PC-9 (cell line): ENCODE measurements at regions not wholly inside any gene's neighbourhood (a gene's known extent, or its start where the extent isn't known, plus 50 kb on each side); places are given as distances from the start of the nearest gene placed in this dataset.

ENCODE experiments used
- BruUV-seq: library from RNA; stranded (reverse); fragments of 400-500 nt; replicated peaks from 2 replicates; lab custom pipeline; 2021; lab: Mats Ljungman, UMichigan
- CTCF ChIA-PET: fragments of 300-600 bp; sonication (Branson Sonifier 250); formaldehyde crosslinking; loops from one replicate; lab custom pipeline; 2022; ENCODE audit warnings: antibody characterized with exemption; lab: Charles Lee
- POLR2A ChIA-PET: fragments of 300-600 bp; sonication (Branson Sonifier 250); formaldehyde crosslinking; loops from one replicate; lab custom pipeline; 2022; ENCODE audit warnings: antibody characterized with exemption; ENCODE audit not compliant: unreplicated experiment; lab: Charles Lee
- DNase-seq, 2 experiments: peaks; one replicate each; pipeline versions ENCODE4 v3.0.0 to v3.0.0-alpha.2; 2015 to 2022; ENCODE audit warnings: mixed read lengths in 1 of 2
- H2AFZ ChIP-seq: fragments of 200-600 bp; sonication (generic); 2 replicates; pipeline ENCODE4 v1.8.1; 2017; ENCODE audit warnings: antibody characterized with exemption
- H3F3A ChIP-seq: fragments of 200-600 bp; sonication (generic); 2 replicates; pipeline ENCODE4 v1.8.1; 2017; ENCODE audit warnings: antibody characterized with exemption, mild to moderate bottlenecking, low read depth; ENCODE audit not compliant: insufficient read depth
- H3K27ac ChIP-seq: fragments of 200-600 bp; sonication (generic); 2 replicates; pipeline ENCODE4 v1.6.1; 2016; ENCODE audit warnings: mixed run types
- H3K27me3 ChIP-seq: fragments of 200-600 bp; sonication (generic); 2 replicates; pipeline ENCODE4 v1.6.1; 2016; ENCODE audit warnings: low read depth, mixed run types; ENCODE audit not compliant: insufficient read depth
- H3K36me3 ChIP-seq: fragments of 200-600 bp; sonication (generic); 2 replicates; pipeline ENCODE4 v1.6.1; 2016; ENCODE audit warnings: low read depth, mixed run types
- H3K4me1 ChIP-seq: fragments of 200-600 bp; sonication (generic); replicated peaks from 2 replicates; pipeline ENCODE4 v1.6.1; 2016; ENCODE audit warnings: mixed run types; ENCODE audit not compliant: insufficient read depth
- H3K4me2 ChIP-seq: fragments of 200-600 bp; sonication (generic); 2 replicates; pipeline ENCODE4 v1.6.1; 2017; ENCODE audit warnings: mixed run types
- H3K4me3 ChIP-seq: fragments of 200-600 bp; sonication (generic); 2 replicates; pipeline ENCODE4 v1.6.1; 2016; ENCODE audit warnings: mixed run types
- H3K79me2 ChIP-seq: fragments of 200-600 bp; sonication (generic); 2 replicates; pipeline ENCODE4 v1.6.1; 2017; ENCODE audit warnings: low read depth, mixed run types
- H3K9me2 ChIP-seq: fragments of 200-600 bp; sonication (generic); 2 replicates; pipeline ENCODE4 v1.8.1; 2017; ENCODE audit warnings: mild to moderate bottlenecking; ENCODE audit not compliant: insufficient read depth
- H3K9me3 ChIP-seq: fragments of 200-600 bp; sonication (generic); 2 replicates; pipeline ENCODE4 v1.8.1; 2016; ENCODE audit warnings: low read depth; ENCODE audit not compliant: insufficient read depth
- H4K20me1 ChIP-seq: fragments of 200-600 bp; sonication (generic); 2 replicates; pipeline ENCODE4 v1.8.1; 2017; ENCODE audit not compliant: insufficient read depth
- CTCF ChIP-seq: fragments of 200-600 bp; sonication (generic); conservative IDR thresholded peaks from 2 replicates; pipeline ENCODE4 v1.6.1; 2017; ENCODE audit warnings: mixed run types, antibody characterized with exemption, mild to moderate bottlenecking, moderate library complexity
- EZH2 ChIP-seq: fragments of 200-600 bp; sonication (generic); IDR thresholded peaks from 2 replicates; pipeline ENCODE4 v1.8.0; 2017; ENCODE audit warnings: antibody characterized with exemption, low read depth
- intact Hi-C: fragments of 100-400 bp; cut with micrococcal nuclease; formaldehyde crosslinking; loops from one replicate; pipeline ENCODE4 v1.10.0; 2022; ENCODE audit not compliant: unreplicated experiment

- no peaks in the 10 kb centered on the region for H3F3A ChIP-seq
- no peak overlapping the region for H3K27ac ChIP-seq
- BruUV-seq: no TSS peak
- H3K9me2 ChIP-seq: no peaks in the 10 kb centered on the region
- TF ChIP-seq EZH2 (no peak), CTCF (no peak)
- H3K27me3 ChIP-seq: no peaks in the 10 kb centered on the region
- H3K4me1 ChIP-seq: peaks cover 7% of the 10 kb centered on the region; the same call in 1 of the 2 replicates
- peak overlapping the region; percentile 87 for H2AFZ ChIP-seq
- H3K9me3 ChIP-seq: no peaks in the 10 kb centered on the region
- no peak for DNase-seq
- intact Hi-C loops: loop anchor here (5.0 to 10.0 kb wide), 2 partner anchors 228 to 730 kb away; partner anchors contain the start of gene CCNH
- peak overlapping the region; percentile 85 for H3K4me3 ChIP-seq
- H3K36me3 ChIP-seq: no peaks in the 10 kb centered on the region
- peak overlapping the region; percentile 97 for H3K4me2 ChIP-seq
- H4K20me1 ChIP-seq: no peaks in the 10 kb centered on the region
- no peaks in the 10 kb centered on the region for H3K79me2 ChIP-seq
- ChIA-PET POLR2A (no interaction called here), CTCF (interaction anchor here (0.7 kb wide), 1 partner anchor 400 kb away, joined by 4 read pairs; no protein-coding TSS in a partner anchor)
These were observed 126.1 kb downstream of the TMEM161B start for GRCh38 chr5:88142636-88142885.

DNA sequence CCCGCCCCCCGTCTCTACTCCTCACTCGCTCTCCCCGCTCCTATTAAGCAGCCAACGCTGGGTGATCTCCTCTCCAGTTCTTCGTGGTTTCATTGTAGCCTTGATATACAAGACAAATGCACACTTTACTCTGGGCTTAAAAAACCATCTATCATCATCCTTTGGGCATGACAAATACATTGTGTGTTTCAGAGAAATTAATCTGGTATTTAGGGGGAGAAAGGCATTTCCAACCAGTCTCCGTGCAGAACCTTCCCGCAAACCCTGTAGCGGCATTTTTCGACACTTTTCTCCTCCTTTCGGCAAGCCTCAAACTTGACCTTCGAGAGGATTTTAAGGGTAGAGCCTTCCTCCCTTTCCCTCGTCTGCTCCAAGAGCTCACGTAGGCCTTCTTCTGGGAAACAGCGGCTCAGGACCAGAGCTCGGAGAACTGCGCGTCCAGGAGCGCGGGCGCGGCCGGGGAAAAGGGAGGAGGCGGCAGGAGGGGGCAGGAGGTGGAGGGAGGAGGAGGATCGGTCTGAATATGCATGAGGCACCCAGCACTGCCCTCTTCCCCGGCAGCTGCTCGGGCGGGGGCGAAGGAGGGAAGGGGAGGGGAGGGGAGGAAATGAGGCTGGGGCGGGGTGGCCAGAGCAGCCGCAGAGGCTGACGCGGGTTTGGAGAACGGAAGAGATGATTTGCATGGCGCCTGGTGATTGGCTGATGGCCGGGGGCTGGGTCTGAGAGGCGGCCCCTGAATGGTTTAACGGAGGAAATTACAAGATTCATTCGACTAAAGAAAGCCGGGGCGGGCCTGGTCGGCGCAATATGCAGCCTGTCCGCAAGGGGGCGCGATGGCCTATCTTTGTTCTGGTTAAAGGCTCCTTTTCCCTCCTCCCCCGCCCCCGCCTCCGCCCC lies 127.5 kb downstream of the TMEM161B start:
- BruUV-seq: no TSS peak
- CTCF ChIA-PET: interaction anchor here (0.6 to 0.9 kb wide), 5 partner anchors 32 to 550 kb away, joined by 4 to 16 read pairs (median 7); no protein-coding TSS in a partner anchor
- Histone ChIP-seq H3K4me3 (peak overlapping the region; percentile 68), H3K4me2 (peak overlapping the region; percentile 97), H3K79me2 (no peaks in the 10 kb centered on the region), H3F3A (no peaks in the 10 kb centered on the region), H3K9me2 (no peaks in the 10 kb centered on the region), H2AFZ (peak overlapping the region; percentile 93), H4K20me1 (no peaks in the 10 kb centered on the region), H3K9me3 (no peaks in the 10 kb centered on the region), H3K4me1 (peaks cover 7% of the 10 kb centered on the region; the same call in 1 of the 2 replicates), H3K27ac (no peak overlapping the region), H3K27me3 (no peaks in the 10 kb centered on the region), H3K36me3 (no peaks in the 10 kb centered on the region)
- peak; percentile 93 to 97 for DNase-seq
- TF ChIP-seq EZH2 (no peak), CTCF (peak; percentile 65)
- intact Hi-C loops: loop anchor here (1.0 to 10.0 kb wide), 8 partner anchors 49 to 729 kb away; partner anchors contain the start of genes CCNH and TMEM161B
- POLR2A ChIA-PET: no interaction called here

GRCh38 chr5:88140396-88140855 lies 128.2 kb downstream of the TMEM161B start:
- POLR2A ChIA-PET: no interaction called here
- Histone ChIP-seq H4K20me1 (no peaks in the 10 kb centered on the region), H2AFZ (peak overlapping the region; percentile 93), H3K4me2 (peak overlapping the region; percentile 84), H3K79me2 (no peaks in the 10 kb centered on the region), H3K36me3 (no peaks in the 10 kb centered on the region), H3K9me2 (no peaks in the 10 kb centered on the region), H3K27ac (no peak overlapping the region), H3F3A (no peaks in the 10 kb centered on the region), H3K27me3 (no peaks in the 10 kb centered on the region), H3K9me3 (no peaks in the 10 kb centered on the region), H3K4me1 (peaks cover 7% of the 10 kb centered on the region; the same call in 1 of the 2 replicates), H3K4me3 (peak overlapping the region; percentile 68)
- CTCF ChIA-PET: interaction anchor here (0.7 kb wide), 1 partner anchor 32 kb away, joined by 6 read pairs; no protein-coding TSS in a partner anchor
- intact Hi-C loops: loop anchor here (2.0 to 10.0 kb wide), 4 partner anchors 128 to 728 kb away; partner anchors contain the start of genes CCNH and TMEM161B
- no peak for DNase-seq
- TF ChIP-seq CTCF (no peak), EZH2 (no peak)
- BruUV-seq: no TSS peak
